Activated CD4-positive, alpha-beta T cell treated with anti-CD3 and anti-CD28 coated beads, Interleukin-2, amount 50 U/mL, for 1 hour (primary cell): ENCODE measurements at regions not wholly inside any gene's neighbourhood (a gene's known extent, or its start where the extent isn't known, plus 50 kb on each side); places are given as distances from the start of the nearest gene placed in this dataset.

Experiments
- DNase-seq: peaks from one replicate; pipeline ENCODE4 v3.0.0-alpha.2; 2020

DNA sequence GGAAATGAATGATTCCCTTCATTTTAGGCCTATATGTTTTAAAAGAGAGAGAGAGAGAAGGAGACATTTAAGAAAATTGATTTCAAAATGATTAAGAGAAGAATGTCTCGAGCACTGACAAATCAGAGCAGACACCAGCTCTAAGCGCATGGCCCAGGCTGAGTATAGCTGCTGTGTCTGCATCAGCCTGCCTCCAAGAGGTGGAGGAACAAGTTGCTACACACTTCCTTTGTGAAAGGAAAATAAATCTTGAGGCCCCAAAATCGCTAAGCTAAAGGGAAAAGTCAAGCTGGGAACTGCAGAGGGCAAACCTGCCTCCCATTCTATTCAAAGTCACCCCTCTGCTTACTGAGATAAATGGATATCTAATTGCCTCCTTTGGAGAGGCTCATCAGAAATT lies 728.7 kb upstream of the TMEM132C start:
- no peak for DNase-seq

DNA sequence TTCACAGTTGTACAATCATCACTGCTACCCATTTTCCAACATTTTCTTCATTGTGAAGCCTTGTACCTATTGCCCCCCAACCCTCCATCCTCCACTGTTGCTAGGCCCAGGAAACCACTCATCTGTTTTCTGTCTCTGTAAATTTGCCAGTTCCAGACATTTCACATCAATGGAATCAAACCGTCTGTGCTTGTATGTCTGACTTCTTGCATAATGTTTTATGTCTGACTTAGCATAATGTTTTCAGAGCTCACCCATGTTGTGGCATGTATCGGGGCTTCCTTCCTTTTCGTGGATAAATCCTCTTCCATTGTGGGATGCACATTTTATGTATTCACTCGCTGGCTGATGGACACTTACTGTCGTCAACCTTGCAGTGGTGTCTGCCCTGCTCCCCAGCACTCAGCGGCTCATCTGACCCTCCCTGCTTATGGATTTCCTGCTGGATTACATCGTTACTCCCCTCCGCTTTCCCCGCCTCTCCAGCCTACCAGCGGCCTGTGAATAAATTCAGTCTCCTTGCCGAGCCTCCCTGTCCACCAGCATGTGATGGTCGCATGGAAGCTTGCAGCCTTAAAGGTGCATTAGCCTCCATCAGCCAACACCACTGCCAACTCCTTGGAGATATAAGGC lies 727.6 kb upstream of the TMEM132C start:
- no peak for DNase-seq

DNA sequence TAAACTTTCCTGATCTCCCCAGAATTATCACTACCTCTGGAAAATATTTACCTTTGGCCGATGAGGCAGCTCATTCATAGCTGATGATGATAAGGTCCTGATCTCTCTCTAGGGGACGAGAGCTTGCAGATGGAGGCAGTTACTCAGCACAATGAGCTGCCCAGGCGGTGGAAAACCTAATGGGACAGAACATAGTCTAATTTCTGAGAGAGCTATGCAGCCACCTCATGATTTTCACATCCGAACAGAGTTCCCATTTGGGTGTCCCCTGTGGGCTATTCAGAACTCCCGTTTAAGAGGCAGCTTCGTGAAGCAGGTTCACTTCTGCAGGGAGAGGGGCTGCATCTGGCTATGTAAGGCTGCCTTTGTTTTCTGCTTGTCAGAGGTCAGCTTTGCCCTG lies 724.6 kb upstream of the TMEM132C start:
- DNase-seq, result no peak

DNA sequence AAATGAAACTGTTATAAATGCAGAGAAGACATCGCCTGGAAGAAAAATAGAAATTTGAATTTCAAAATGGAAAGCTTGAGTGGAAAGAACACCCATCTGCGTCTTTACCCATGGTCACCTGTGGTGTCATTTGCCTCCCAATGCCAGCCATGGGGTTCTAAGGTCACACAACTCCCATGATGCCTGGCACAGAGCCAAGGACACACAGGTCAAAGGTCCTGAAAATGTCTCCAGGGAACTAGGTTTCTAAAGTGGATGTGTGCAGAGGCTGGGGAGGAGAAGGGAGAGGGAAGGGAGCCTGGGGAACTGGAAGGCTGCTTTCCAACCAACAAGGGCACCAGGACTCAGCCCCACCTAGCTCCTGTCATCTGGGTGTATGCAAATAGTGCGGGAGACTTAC lies 724.0 kb upstream of the TMEM132C start:
- DNase-seq, result no peak

DNA sequence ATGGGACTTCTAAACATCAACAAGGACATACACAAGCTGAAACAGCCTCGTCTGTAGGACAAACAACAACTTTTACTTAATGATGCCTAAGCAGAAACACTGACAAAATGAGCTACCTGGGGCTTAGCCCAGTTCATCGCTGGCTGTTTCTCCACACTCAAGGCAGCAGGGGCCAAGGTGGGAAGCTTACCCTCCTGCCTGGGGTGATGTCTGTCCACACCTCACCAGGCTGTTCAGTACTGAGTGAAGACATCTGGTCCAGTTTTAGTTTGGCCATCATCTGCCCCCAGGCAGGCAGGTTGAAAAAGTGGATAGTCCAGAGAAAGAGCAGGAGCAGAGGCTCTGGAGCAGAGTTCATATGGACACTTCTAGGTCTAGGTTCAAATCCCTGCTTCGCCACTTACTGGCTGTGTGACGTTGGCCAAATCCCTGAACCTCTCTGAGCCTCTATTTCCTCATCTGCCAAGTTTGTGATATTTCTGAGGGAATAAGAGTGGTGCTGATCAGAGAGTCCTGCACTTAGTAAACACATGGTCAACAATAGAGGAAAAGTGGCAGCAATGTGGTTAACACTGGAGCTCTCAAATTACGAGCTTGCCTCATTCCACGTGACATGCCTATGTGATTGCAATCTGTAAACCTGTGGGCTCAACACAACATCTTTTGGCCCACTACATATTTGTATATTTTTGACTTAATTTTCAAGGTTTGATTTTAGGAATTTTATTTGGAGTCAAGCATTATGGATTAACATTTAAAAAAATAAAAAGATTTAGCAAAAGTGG lies 720.1 kb upstream of the TMEM132C start:
- no peak for DNase-seq

DNA sequence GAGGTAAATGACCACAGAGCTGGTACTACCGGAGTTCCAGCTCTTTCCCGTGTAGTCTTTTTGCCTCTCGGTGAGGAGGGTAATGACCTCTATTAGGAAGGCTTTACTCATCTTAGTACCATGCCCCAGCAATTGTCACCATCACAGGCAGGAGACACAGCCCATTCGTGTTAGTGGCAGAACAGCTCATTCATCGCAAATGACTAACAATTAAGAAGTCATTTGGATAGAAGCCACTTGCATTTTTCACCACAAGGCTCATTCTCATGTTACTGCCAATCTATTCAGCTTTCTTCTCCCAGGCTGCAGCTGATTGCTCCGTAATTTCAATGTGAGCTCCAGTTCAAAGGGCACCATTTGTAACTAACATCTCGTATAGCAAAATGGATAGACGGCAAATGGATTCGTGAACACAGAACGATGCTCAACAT lies 718.8 kb upstream of the TMEM132C start:
- DNase-seq, result no peak

DNA sequence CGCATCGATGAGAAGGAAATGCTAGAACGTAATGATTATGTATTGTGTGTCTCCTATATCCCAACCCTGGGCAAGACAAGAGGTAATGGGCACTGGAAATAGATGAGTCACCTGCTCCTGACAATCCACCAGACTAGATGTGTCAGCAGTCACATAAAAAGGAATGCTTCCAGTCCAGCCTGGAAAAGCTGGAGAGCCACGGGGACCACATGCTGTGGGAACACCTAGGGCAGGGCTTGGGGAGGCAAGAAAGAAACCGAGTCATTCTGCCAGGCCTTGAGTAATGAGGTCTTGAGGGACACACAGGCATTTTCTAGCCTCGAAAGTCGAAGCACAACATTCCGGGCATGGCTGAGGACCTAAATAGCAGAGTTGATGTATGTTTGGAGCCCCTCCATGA lies 716.7 kb upstream of the TMEM132C start:
- DNase-seq, result no peak

DNA sequence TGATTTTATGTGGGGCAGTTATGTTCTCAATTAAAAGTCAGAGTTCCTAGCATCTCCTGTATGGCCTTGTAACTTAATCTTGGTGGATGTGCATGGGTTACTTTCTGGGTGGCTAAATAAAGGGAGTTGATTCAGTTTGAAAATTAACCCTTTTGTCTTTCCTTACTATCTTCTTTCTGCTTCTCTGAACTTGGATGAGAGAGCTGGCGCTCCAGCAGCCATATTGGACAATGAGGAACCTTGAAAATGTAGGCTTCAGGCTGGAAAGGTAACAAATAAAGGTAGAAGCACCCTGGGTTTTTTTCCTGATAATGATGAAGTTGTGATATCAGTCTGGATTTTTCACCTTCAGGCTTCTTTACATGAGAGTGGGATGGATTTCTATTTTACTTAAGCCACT lies 714.1 kb upstream of the TMEM132C start:
- no peak for DNase-seq

DNA sequence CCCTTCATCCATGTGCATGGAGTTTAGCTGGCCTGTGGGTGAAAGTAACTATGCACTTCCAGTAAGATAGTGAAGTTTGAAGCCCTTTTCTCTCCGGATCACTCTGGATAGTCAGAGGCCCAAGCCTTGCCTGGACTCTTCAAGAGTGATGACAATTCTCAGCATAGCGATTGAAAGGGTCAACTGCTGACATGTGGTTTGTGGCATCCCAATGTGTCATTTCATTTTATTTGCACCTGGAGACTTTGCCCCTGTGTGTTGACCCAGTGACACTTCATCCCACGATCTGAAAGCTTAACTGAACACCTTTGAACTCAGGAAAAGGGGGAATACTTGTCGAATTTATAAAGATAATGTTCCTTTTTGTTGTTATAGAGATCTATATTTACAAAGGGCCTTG lies 711.9 kb upstream of the TMEM132C start:
- DNase-seq, result no peak

DNA sequence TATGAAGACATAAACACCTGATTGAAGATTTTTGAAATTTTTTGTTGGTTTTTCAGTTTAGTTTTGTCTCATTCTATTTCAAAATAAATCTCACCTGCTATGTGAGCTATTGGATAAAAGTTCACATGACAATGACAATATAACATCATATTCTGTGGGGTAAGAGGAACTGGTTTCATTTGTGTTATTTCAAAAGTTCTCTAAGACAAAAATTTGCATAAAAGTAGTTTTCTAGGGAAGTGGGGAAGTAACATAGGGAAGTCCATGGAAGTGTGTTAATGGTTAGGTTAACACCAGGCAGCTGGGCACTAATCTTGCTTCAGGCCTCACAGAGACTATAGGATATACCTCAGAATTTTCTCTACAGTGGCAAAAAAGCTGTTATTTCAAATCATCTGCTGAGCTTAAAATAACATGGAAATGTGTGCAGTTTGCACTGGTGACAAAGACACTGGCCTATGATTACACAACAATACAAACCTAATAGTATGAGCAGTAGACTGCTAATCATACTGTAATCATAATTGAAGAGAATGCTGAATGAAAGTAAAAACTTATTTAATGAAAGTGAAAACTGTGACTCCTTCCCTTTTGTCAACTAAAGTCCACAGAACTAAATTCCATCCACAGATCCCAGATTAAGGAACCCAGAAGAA lies 710.6 kb upstream of the TMEM132C start:
- no peak for DNase-seq

DNA sequence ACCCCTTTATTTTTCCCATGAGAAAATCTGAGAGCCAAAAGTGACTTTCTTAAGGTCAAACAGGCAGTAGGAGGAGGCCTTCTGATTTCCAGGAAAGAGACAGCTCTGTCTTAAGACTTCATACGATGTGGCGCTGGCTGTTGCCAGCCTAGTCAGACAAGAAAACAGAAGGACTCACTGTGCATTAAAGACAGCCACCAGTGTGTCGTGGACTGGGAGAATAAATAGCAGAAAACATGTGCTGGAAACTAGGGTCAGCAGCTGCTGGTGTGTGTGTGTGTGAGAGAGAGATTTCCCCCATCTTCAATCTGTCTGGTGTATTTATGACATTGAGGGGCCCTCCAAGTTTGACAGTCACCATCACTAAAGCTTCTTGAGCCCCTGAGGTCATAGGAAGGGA lies 708.6 kb upstream of the TMEM132C start:
- DNase-seq, result no peak

DNA sequence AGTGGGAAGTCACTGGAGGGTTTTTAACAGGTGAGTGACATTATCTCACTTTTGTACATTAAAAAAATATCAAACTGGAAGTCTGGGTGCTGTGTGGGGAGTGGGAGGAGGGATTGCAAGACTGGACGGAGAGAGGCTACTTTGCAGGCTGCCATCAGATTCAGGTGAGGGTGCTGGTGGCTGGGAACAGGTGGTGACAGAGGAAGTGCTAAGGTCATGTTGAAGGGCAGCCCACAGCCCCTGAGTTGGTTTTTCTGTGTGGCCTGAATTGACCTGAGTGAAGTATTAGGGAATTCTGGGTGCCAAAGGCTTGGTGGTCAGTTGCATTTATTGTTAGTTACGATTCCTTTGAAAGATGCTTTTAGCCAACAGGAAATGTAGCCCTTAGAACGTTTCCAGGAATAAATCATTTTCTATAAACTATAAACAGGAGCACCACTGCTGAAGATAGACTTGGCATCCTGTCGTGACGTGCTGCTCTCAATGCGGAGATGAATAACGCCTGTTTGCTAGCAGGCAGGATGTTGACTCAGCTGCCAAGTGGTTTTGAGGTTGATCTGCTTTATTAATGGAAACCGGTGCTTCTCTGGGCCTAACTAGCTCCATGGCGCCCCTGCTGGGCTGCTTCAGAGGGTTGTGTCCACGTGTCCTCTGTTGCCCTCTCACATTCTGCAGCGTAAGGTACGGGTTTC lies 707.5 kb upstream of the TMEM132C start:
- DNase-seq, result peak; percentile 34

DNA sequence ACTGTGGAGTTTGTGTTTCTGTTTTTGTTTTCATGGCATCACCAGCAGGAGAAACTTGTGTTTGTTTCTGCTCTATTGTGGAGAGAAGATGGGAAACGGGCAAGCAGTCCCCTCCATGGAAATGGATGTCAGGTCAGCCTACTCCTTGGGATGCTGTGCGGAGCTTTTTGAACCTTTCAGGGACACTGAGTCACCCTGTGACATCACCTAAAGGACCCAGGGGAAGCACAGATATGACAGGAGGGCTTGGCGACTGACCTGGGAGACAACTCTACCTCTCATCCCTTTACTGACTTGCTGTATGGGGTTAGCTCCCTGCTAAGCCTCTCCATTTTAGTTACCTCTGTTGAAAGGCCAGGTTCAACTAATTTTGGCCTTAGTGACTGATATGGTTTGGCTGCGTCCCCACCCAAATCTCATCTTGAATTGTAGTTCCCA lies 706.9 kb upstream of the TMEM132C start:
- DNase-seq, result no peak

DNA sequence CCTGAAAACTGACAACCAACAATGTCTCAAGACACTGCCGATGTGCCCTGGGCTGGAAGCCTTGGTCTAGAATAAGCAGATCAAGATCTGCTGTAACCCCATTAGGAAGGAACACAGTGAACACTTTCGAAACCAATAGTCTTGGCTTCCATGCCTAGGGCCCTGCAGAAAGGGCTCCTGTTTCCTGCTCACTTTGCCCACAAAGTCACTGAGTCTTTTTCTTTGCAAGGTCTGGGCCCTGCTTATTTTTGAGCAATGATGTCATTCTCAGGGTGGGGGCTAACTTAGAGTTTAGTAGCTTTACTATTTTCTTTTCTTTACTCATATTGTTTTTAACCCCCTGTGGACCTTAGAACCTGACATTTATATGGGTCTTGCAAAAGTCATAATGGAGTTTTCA lies 704.2 kb upstream of the TMEM132C start:
- no peak for DNase-seq

DNA sequence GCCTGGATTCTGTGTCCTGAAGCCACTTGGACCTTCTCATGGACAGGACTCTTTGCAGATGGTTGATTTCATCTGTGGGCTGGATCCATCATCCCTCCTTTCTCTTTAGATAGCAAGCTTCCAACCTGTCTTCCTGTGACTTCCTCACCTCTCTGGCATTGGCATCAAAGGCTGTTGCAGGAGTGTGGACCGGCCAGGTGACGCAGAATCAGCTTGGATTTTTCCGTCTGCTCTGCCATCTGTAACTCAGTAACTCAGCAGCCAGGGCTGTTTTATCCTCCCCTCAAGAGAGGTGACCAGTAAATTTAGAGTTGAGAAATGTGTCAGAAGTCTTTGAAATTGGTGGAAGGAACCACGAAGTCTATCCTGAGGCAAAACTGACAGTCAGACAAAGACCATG lies 701.7 kb upstream of the TMEM132C start:
- no peak for DNase-seq

DNA sequence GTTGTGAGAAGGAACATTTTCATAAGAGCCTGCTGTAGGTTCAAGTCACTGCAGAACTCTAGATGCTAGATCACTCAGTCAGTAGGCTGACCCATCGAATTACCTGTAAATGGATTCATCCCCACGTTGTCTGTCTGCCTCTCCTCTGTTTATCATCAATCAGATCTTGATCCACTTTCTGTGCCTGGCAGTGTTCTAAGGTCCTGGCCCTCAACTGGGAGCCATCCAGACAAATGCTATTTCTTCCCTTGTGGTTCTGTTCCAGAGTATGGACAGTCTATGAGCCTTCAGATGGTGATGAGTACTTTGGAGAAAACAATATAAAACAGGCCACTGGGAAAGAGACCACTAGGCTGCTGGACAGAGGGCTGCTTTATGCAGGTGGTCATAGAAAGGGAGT lies 699.4 kb upstream of the TMEM132C start:
- DNase-seq, result no peak

DNA sequence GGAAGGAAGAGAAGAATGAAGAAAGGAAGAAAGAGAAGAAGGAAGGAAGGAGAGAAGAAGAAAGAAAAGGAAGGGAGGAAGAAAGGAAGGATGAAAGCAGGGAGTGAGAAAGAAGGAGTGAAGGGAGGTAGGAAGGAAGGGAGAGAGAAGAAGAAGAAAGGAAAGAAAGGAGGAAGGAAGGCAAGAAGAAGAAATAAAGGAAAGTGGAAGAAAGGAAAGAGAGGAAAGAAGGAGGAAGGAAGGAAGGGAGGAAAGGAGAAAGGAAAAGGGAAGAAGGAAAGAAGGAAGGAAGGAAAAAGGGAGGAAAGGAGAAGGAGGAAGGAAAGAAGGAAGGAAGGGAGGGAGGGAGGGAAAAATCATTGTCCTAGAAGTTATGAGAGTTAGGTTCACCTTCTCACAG lies 696.6 kb upstream of the TMEM132C start:
- DNase-seq, result no peak

DNA sequence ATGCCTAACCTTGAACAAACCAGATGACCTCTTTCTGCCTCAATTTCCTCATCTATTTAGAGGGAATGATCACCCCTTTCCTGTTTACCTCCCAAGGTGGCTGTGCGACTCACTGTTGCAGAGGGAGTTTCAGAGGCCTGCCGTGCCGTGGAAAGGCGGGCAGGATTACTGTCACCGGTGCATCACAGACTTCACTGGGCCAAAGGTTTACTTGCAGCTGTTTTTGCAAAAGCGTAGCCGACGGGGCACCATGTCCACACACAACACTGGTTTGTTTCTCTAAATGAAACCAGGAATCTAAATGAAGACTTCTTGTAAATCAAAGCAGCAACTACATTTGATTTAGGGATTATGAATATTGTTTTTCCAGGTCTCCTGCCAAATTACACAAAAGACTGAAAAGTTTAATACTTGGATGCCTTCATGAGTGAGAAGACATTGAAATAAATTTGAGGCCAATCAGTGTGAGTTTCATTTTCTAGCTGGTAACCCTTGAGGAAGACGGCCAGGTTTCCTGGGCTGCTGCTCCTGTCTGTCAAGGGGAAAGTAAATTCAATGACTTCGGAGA lies 696.1 kb upstream of the TMEM132C start:
- DNase-seq, result no peak

DNA sequence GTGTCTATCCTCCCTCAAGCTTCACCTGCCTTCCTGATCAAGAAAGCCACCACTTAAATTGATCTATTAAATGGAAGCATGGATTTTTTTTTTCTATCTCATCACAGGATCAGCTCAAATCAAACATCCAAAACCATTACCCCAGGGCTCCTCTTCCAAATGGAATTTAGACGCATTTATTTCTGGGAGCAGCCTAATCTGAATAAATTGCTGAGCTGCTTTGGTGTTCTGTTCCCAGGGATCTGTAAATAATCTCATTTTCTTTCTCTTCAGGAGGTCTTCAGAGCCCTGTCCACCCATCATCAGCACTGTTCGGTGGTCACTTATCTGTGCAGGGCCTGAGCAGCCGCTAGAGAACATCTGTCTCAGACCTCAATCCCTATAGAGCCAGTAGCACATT lies 695.4 kb upstream of the TMEM132C start:
- DNase-seq, result no peak

DNA sequence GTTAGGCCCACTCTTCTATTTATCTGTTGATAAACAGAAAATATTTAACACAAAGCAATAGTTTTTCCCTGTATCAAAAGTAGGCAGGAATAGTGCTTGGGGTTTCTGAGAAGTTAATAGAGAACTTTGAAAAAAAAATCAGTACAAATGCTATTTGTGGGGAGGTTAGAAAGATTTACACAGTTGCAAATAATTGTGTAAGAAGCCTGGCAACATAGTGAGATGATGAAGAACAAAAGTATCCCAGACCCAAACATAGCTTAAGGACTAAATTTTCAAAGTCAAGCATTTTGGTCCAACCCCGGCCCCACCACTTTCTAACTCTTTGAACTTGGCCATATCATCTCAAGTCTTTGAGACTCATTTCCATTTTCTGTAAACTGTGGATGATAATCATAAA lies 687.5 kb upstream of the TMEM132C start:
- no peak for DNase-seq

DNA sequence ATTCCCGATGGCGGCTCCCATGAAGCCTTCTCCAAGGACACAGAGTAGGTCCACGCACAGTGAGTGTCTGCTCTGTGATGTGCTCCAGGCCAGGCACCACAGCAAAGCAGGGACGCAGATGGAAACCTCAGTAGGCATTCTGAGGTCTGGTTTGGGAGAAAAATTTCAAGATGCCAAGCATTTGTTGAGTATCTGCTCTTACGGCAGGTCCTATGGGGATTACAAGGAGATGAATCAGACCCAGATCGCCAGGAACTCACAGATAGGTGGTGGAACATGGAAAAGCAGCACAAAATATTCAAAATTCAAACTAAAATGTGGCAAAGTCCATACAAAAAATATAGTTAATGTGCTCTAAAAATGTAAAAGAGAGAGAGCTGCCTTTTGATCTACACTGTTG lies 684.9 kb upstream of the TMEM132C start:
- no peak for DNase-seq

DNA sequence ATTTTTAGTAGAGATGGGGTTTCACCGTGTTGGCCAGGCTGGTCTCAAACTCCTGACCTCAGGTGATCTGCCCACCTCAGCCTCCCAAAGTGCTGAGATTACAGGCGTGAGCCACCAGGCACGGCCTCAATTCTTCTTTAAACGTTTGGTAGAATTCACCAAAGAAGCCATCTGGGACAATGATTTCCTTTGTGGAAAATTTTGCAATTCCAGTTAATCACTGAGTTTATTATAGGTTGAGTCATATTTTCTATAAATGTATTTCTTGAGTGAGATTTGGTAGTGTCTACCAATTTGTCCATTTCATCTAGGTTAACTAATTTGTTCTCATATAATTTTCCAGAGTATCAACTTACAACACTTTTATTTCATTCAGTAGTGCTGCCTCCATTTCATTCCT lies 683.9 kb upstream of the TMEM132C start:
- DNase-seq, result no peak

DNA sequence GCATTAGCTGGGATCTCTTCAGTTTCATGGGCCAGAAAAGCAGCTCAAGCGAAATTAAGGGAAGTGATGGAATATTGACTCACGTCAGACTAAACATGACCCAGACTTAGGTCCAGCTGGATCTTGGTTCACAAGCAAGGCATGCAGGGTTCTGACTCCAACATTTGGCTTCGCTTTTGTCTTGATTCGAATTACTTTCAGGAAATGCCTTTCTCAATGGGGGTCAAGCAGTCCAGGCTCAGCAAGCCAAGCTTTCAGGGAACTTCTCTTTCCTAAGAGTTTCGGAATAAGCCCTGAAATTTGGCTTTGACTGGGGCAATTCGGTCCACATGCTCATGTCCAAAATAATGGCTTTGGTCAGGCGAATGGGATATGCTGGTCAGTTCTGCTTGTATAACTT lies 678.7 kb upstream of the TMEM132C start:
- DNase-seq, result no peak
